Activated CD4-positive, alpha-beta T cell treated with anti-CD3 and anti-CD28 coated beads for 48 hours (primary cell): ENCODE measurements at regions not wholly inside any gene's neighbourhood (a gene's known extent, or its start where the extent isn't known, plus 50 kb on each side); places are given as distances from the start of the nearest gene placed in this dataset.

Experiments
- DNase-seq: peaks from one replicate; pipeline ENCODE4 v3.0.0-alpha.2; 2020

- DNase-seq = peak; percentile 1
Observed at GRCh38 chr9:117546894-117547678, 132.2 kb upstream of the ASTN2 start.

- DNase-seq = no peak
Observed at GRCh38 chr9:117545846-117546245, 131.0 kb upstream of the ASTN2 start.

- no peak for DNase-seq
Observed at GRCh38 chr9:117543089-117543488, 128.2 kb upstream of the ASTN2 start.

DNA sequence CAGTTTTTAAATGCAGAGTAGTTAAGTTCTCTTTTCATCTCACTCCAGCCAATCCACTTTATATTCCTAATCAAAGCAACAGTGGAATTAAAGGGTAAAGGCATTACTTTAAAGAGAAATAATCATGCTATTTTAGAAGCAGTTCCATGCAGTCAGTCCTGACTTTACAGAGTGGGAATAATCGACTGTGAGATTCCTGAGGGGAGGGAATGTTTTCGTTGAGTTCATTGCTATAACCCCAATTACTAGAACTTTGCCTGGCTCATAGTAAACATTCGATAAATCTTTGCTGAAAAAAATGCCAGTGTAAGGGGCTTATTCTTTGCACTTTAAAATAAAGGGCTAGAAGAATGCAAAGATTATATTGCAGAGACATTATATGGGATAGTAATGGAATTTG lies 127.2 kb upstream of the ASTN2 start:
- no peak for DNase-seq

- DNase-seq = no peak
Observed at GRCh38 chr9:117541181-117541580, 126.3 kb upstream of the ASTN2 start.

- no peak for DNase-seq
Observed at GRCh38 chr9:117535973-117536372, 121.1 kb upstream of the ASTN2 start.

- DNase-seq = no peak
Observed at GRCh38 chr9:117535434-117535833, 120.6 kb upstream of the ASTN2 start.

- DNase-seq = no peak
Observed at GRCh38 chr9:117528225-117528624, 113.4 kb upstream of the ASTN2 start.

DNA sequence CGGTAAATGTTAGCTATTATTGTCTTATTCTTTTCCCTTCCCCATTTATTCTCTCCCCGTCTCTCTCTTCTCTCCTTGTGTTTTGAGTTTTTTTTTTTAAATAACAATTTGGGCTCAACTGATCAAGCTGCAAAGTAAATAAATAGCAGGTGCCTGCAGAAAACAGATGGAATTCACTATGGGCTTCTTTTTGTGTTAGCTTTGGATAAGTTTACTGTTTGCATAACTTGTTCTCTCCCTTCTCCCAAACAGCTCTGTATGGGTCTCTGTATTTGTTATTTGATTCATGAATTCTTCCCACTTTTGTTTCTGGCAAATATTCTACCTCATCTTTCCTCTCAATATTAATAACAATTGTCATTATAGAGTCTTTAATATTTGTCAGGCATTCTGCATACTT lies 111.8 kb upstream of the ASTN2 start:
- DNase-seq = no peak

GRCh38 chr9:117523531-117524153 lies 108.8 kb upstream of the ASTN2 start:
- no peak for DNase-seq

DNA sequence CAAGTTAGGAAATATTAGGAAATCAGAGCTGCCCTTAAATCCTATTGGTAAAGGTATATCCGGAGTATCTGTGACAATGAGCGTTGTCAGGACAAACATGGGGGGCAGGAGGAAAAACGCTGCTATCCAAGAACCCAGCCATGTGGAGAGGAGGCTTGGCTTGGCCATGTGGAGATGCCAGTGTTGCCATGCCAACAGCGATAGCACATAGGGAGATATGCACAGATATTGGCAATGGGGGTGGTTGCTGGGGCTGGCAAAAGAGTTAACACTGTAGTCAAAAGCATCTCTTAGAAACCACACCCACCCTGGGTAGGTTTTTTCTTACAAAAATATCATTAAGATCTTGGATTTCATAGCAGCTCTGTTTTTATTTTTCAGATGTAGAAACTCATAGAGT lies 106.4 kb upstream of the ASTN2 start:
- no peak for DNase-seq

DNA sequence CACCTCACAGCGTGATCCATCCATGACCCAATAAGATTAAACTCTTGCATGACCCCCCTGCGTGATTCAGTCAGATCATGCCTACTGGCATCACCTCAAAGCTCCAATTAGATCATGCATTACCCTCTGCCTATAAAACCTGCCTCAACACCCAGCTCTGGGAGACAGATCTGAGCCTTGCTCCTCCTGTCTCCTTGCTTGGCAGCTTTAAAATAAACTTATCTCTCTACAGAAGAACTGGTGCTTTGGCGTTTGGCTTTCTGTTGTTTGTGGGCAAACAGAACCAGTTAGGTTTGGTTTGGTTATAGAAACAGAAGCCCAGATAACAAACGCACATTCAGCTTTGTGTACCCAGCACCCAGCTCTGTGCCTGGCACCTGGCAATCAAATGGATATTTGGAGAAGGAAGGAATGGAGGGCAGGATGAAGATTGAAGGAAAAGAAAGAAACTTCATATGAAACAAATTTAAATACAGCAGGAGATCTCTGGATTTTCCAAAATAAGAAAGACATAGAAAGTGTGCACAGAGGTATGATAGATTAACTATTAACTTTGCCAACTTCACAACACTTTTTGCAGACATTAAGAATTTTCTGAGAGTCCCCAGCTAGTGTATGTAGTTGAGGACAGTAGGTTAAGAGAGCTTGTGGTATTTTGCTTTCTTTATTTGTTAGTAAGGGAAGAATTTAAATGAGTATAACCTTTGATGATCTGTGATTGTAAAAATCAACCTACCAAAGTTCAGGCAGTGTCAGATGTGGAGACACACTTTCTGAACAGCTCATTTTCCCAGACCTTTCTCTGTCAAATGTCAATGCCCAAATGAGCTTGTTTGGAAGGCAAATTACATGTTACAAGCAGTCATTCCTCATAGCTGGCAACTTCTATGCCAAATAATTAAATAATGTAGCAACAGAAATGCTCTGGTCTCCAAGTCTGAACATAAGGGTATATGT lies 102.1 kb upstream of the ASTN2 start:
- DNase-seq = no peak

DNA sequence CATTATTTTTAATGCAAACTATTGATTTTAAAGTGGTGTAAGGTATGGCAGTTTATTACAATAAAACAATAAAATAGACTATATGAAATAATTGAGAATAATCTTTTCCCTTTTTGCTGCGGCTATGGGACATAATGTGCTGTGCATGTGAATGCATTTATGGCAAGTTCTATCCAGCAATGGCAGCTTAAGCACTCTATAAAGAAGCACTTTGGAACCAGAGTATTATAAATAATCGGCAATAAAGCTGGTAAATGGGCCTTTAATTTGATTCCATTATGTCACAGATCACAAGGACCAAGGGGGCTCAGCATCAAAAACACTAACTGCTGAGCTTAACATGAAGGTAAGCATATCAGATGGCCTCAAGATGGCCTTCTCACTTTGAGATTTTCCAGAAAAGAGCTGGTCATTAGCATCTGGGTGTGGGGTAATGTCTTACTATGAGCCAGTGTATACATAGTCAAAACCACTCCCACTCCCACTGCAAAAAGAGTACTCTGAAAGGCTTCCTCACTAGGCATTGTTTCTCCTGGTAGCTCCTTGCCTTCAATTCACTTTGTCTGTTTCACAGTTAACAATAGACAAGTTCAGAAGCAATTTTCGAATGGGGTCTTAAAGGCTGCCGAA lies 97.1 kb upstream of the ASTN2 start:
- DNase-seq = no peak

GRCh38 chr9:117496307-117496706 lies 81.5 kb upstream of the ASTN2 start:
- DNase-seq = no peak

- no peak for DNase-seq
Observed at GRCh38 chr9:117494401-117495090, 79.7 kb upstream of the ASTN2 start.

GRCh38 chr9:117492476-117492875 lies 77.6 kb upstream of the ASTN2 start:
- no peak for DNase-seq

- DNase-seq = no peak
Observed at GRCh38 chr9:117491491-117491890, 76.6 kb upstream of the ASTN2 start.

GRCh38 chr9:117490199-117490598 lies 75.3 kb upstream of the ASTN2 start:
- no peak for DNase-seq

- no peak for DNase-seq
Observed at GRCh38 chr9:117488659-117489058, 73.8 kb upstream of the ASTN2 start.

DNA sequence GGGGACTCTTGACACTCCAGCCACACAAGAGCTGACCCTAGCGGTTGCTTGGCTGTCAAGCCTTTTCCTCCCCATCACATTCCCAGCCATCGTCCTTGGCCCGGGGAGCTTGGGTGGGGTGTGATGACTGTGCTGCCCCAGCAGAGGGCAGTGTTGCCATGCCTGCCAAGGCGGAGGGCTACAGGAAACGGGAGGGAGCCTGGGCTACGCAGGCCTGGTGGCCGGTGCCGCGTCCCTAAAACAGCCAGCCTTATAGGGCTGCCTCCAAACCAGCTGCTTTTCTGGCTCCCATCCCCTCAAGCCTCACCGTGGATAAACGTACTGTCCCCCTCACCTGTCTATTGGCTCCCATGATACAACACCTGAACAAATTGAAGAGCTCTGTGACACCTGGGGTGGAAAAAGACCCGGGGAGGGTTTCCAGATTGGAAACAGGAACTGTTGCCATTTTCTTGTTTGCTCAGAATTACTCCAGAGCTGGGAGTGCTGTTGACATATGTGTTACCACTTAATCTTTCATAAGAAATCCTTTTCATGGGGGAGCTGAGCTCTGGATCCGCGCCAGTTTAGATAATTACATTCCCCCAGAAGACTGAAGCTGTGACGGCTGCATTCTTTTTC lies 72.8 kb upstream of the ASTN2 start:
- peak; percentile 58 for DNase-seq

GRCh38 chr9:117486426-117486825 lies 71.6 kb upstream of the ASTN2 start:
- DNase-seq = no peak

GRCh38 chr9:117485176-117485575 lies 70.3 kb upstream of the ASTN2 start:
- no peak for DNase-seq
